Superior temporal gyrus (tissue), 1 donor: ENCODE measurements at regions not wholly inside any gene's neighbourhood (a gene's known extent, or its start where the extent isn't known, plus 50 kb on each side); places are given as distances from the start of the nearest gene placed in this dataset.

ENCODE experiments used
- DNase-seq: peaks from one replicate; pipeline ENCODE4 v3.0.0-alpha.2; 2016; ENCODE audit errors: extremely low spot score

GRCh38 chr12:4858386-4858785 lies 51.3 kb upstream of the KCNA1 start:
- peak; percentile 53 for DNase-seq

- DNase-seq = peak; percentile 39
Measured at GRCh38 chr12:4859478-4860210, 50.1 kb upstream of the KCNA1 start.
